H1 (cell line): ENCODE measurements at regions not wholly inside any gene's neighbourhood (a gene's known extent, or its start where the extent isn't known, plus 50 kb on each side); places are given as distances from the start of the nearest gene placed in this dataset.

Experiments
- CTCF ChIA-PET: fragments of 300-600 bp; sonication (Branson Sonifier 250); formaldehyde crosslinking; loops from one replicate; lab custom pipeline; 2021; ENCODE audit not compliant: partially characterized antibody; lab: Charles Lee
- POLR2A ChIA-PET: fragments of 300-600 bp; sonication (Branson Sonifier 250); formaldehyde crosslinking; loops from one replicate; lab custom pipeline; 2021; ENCODE audit warnings: inconsistent platforms; ENCODE audit not compliant: partially characterized antibody; lab: Charles Lee
- DNase-seq, 2 experiments: peaks; one replicate each; pipeline versions ENCODE4 v3.0.0 to v3.0.0-alpha.2; 2010 to 2022; ENCODE audit warnings: low spot score in 2 of 2, low read depth in 1 of 2, mixed read lengths in 1 of 2
- FAIRE-seq: peaks from 2 replicates; lab custom pipeline; 2011; peaks lifted over from hg19 to GRCh38; lab: Jason Lieb, UNC
- H2AFZ ChIP-seq: 2 replicates; pipeline ENCODE4 v1.8.1; 2012; ENCODE audit warnings: low read length, inconsistent platforms
- H2AK5ac ChIP-seq: 2 replicates; pipeline ENCODE4 v1.6.1; 2013; ENCODE audit warnings: low read depth, low read length
- H2BK120ac ChIP-seq: replicated peaks from 2 replicates; pipeline ENCODE3; 2013; ENCODE audit warnings: low read depth, low read length, inconsistent platforms
- H2BK12ac ChIP-seq: 2 replicates; pipeline ENCODE4 v1.6.1; 2013; ENCODE audit warnings: low read depth, low read length
- H2BK15ac ChIP-seq: 2 replicates; pipeline ENCODE4 v1.6.1; 2013; ENCODE audit warnings: low read length
- H2BK20ac ChIP-seq: 2 replicates; pipeline ENCODE4 v1.6.1; 2013; ENCODE audit warnings: low read length
- H2BK5ac ChIP-seq: 2 replicates; pipeline ENCODE4 v1.6.1; 2013; ENCODE audit warnings: low read depth, low read length
- H3K14ac ChIP-seq: 2 replicates; pipeline ENCODE4 v1.6.1; 2013; ENCODE audit warnings: inconsistent platforms; ENCODE audit not compliant: insufficient read length
- H3K18ac ChIP-seq: 2 replicates; pipeline ENCODE4 v1.6.1; 2013; ENCODE audit warnings: low read length; ENCODE audit errors: extremely low read depth
- H3K23ac ChIP-seq: 2 replicates; pipeline ENCODE4 v1.6.1; 2013; ENCODE audit warnings: inconsistent platforms; ENCODE audit not compliant: insufficient read length
- H3K23me2 ChIP-seq: 2 replicates; pipeline ENCODE4 v1.6.1; 2013; ENCODE audit warnings: low read depth, low read length
- H3K27ac ChIP-seq: 2 replicates; pipeline ENCODE4 v1.6.1; 2011; ENCODE audit warnings: low read depth, low read length, inconsistent platforms
- H3K27me3 ChIP-seq, 4 experiments: replicated peaks in 1 of 4; 1 replicate in 1 of 4; 2 replicates in 3 of 4; pipeline versions ENCODE4 v1.6.1 to v1.8.1; 2011 to 2013; ENCODE audit warnings: low read length in 3 of 4, mild to moderate bottlenecking in 3 of 4, inconsistent platforms in 2 of 4, mixed read lengths in 2 of 4, moderate library complexity in 1 of 4; ENCODE audit not compliant: control insufficient read depth in 3 of 4, insufficient read depth in 3 of 4; ENCODE audit errors: extremely low read depth in 1 of 4
- H3K36me3 ChIP-seq, 4 experiments: 2 replicates each; pipeline versions ENCODE4 v1.6.1 to v1.8.1; 2011 to 2013; ENCODE audit warnings: mild to moderate bottlenecking in 4 of 4, low read length in 3 of 4, moderate library complexity in 2 of 4, control low read depth in 1 of 4, inconsistent platforms in 1 of 4; ENCODE audit not compliant: insufficient read depth in 4 of 4, control insufficient read depth in 2 of 4
- H3K4ac ChIP-seq: replicated peaks from 2 replicates; pipeline ENCODE3; 2013; ENCODE audit warnings: low read length, low read depth, mixed read lengths, inconsistent platforms; ENCODE audit not compliant: insufficient read length
- H3K4me1 ChIP-seq, 4 experiments: replicated peaks in 1 of 4; 1 replicate in 1 of 4; 2 replicates in 3 of 4; pipeline versions ENCODE4 v1.6.1 to v1.8.1; 2011 to 2013; ENCODE audit warnings: low read length in 3 of 4, inconsistent platforms in 2 of 4, mixed read lengths in 1 of 4; ENCODE audit not compliant: insufficient read depth in 4 of 4, control insufficient read depth in 3 of 4
- H3K4me2 ChIP-seq, 2 experiments: 2 replicates each; pipeline versions ENCODE4 v1.6.1 to v1.8.1; 2011 to 2013; ENCODE audit warnings: low read depth in 2 of 2, low read length in 2 of 2, control low read depth in 1 of 2, inconsistent platforms in 1 of 2, mild to moderate bottlenecking in 1 of 2; ENCODE audit not compliant: insufficient read depth in 1 of 2
- H3K4me3 ChIP-seq, 4 experiments: fragments of 200-600, 300-600 bp in 1 of 4; sonication (generic), shearing (Covaris generic), sonication (Bioruptor Twin) in 1 of 4; 2 replicates each; pipeline versions ENCODE4 v1.5.1 to v1.8.1; 2011 to 2016; ENCODE audit warnings: low read length in 4 of 4, low read depth in 3 of 4, control low read depth in 2 of 4, inconsistent platforms in 2 of 4, mild to moderate bottlenecking in 2 of 4, mixed read lengths in 1 of 4, moderate library complexity in 1 of 4; ENCODE audit not compliant: insufficient read depth in 2 of 4; ENCODE audit errors: extremely low read depth in 1 of 4
- H3K56ac ChIP-seq: replicated peaks from 2 replicates; pipeline ENCODE3; 2013; ENCODE audit warnings: low read depth, mild to moderate bottlenecking, mixed read lengths, low read length, inconsistent platforms; ENCODE audit not compliant: insufficient read length
- H3K79me1 ChIP-seq: 2 replicates; pipeline ENCODE4 v1.6.1; 2013; ENCODE audit warnings: low read depth, low read length, control low read depth
- H3K79me2 ChIP-seq, 2 experiments: 2 replicates each; pipeline versions ENCODE4 v1.6.1 to v1.8.1; 2012 to 2013; ENCODE audit warnings: low read length in 2 of 2, mild to moderate bottlenecking in 2 of 2, inconsistent platforms in 1 of 2; ENCODE audit not compliant: insufficient read depth in 2 of 2, control insufficient read depth in 1 of 2
- H3K9ac ChIP-seq, 4 experiments: replicated peaks in 1 of 4; 1 replicate in 1 of 4; 2 replicates in 3 of 4; pipeline versions ENCODE4 v1.6.1 to v1.8.1; 2011 to 2013; ENCODE audit warnings: low read depth in 3 of 4, low read length in 3 of 4, control low read depth in 2 of 4, mild to moderate bottlenecking in 2 of 4, moderate library complexity in 2 of 4, inconsistent platforms in 1 of 4; ENCODE audit errors: extremely low read depth in 1 of 4
- H3K9me3 ChIP-seq, 2 experiments: 2 replicates each; pipeline versions ENCODE4 v1.6.1 to v1.8.1; 2012 to 2013; ENCODE audit warnings: mild to moderate bottlenecking in 2 of 2, moderate library complexity in 2 of 2, control low read depth in 1 of 2, inconsistent platforms in 1 of 2, low read depth in 1 of 2, low read length in 1 of 2, mixed read lengths in 1 of 2; ENCODE audit not compliant: insufficient read depth in 2 of 2
- H4K20me1 ChIP-seq, 2 experiments: replicated peaks in 1 of 2; 2 replicates each; pipeline versions ENCODE3 to v1.8.1; 2011 to 2013; ENCODE audit warnings: inconsistent platforms in 2 of 2, low read length in 2 of 2, mild to moderate bottlenecking in 1 of 2; ENCODE audit not compliant: insufficient read depth in 2 of 2, control insufficient read depth in 1 of 2
- H4K5ac ChIP-seq: 2 replicates; pipeline ENCODE4 v1.6.1; 2013; ENCODE audit warnings: low read length, low read depth, mixed read lengths, inconsistent platforms; ENCODE audit not compliant: insufficient read length
- H4K8ac ChIP-seq: 2 replicates; pipeline ENCODE4 v1.8.0; 2013; ENCODE audit warnings: mild to moderate bottlenecking, moderate library complexity, low read length, inconsistent platforms; ENCODE audit not compliant: insufficient read depth; ENCODE audit errors: extremely low read depth
- H4K91ac ChIP-seq: replicated peaks from 2 replicates; pipeline ENCODE3; 2013; ENCODE audit warnings: low read length, mixed read lengths, inconsistent platforms; ENCODE audit not compliant: insufficient read length
- CHD1 ChIP-seq: IDR thresholded peaks from 2 replicates; pipeline ENCODE4 v1.6.1; 2012; ENCODE audit warnings: low read depth, low read length, improper control_type of control experiment
- EZH2 ChIP-seq: fragments of 200-600 bp; sonication (generic); IDR thresholded peaks from 2 replicates; pipeline ENCODE4 v1.7.1; 2012; ENCODE audit warnings: low read depth, mild to moderate bottlenecking, moderate library complexity, low read length, inconsistent platforms; ENCODE audit not compliant: severe bottlenecking
- GABPA ChIP-seq: IDR thresholded peaks from 2 replicates; pipeline ENCODE4 v1.6.1; 2011; ENCODE audit warnings: mild to moderate bottlenecking, low read length, moderate library complexity, borderline replicate concordance; ENCODE audit not compliant: insufficient read depth
- GTF2F1 ChIP-seq: IDR thresholded peaks from 2 replicates; pipeline ENCODE4 v1.6.1; 2012; ENCODE audit warnings: low read depth, low read length, improper control_type of control experiment, borderline replicate concordance
- HDAC2 ChIP-seq, 2 experiments: fragments of 300-600 bp in 1 of 2; sonication (generic) in 1 of 2; IDR thresholded peaks; 2 replicates each; pipeline ENCODE4 v1.6.1; 2011 to 2012; ENCODE audit warnings: low read depth in 2 of 2, low read length in 2 of 2, mild to moderate bottlenecking in 2 of 2, moderate library complexity in 2 of 2, borderline replicate concordance in 1 of 2, inconsistent platforms in 1 of 2
- NANOG ChIP-seq: IDR thresholded peaks from 2 replicates; pipeline ENCODE4 v1.6.1; 2011; ENCODE audit warnings: low read length, low read depth, mild to moderate bottlenecking, inconsistent platforms; ENCODE audit not compliant: insufficient read depth, poor library complexity, severe bottlenecking
- RAD21 ChIP-seq, 2 experiments: IDR thresholded peaks in 1 of 2; conservative IDR thresholded peaks in 1 of 2; 2 replicates each; pipeline ENCODE4 v1.6.1; 2011; ENCODE audit warnings: low read depth in 2 of 2, low read length in 2 of 2, improper control_type of control experiment in 1 of 2, inconsistent platforms in 1 of 2, mild to moderate bottlenecking in 1 of 2, moderate library complexity in 1 of 2
- RNF2 ChIP-seq: fragments of 200-900, 300-1000 bp; sonication (generic); IDR thresholded peaks from 2 replicates; pipeline ENCODE4 v1.7.1; 2016; ENCODE audit warnings: borderline replicate concordance, low read depth, mild to moderate bottlenecking, antibody characterized with exemption, low read length; ENCODE audit not compliant: poor library complexity, severe bottlenecking; ENCODE audit errors: missing control alignments
- WGBS, 2 experiments: shearing (Covaris generic) in 1 of 2; methylation state at CpG; one replicate each; pipeline versions ENCODE4 v1.1.6 to v1.1.7; 2013 to 2015; ENCODE audit warnings: low lambda C conversion rate in 2 of 2, mixed read lengths in 2 of 2, inconsistent platforms in 1 of 2, low coverage in 1 of 2, missing lambda C conversion rate in 1 of 2; ENCODE audit not compliant: insufficient replicate concordance in 2 of 2, insufficient coverage in 1 of 2, insufficient read length in 1 of 2; ENCODE audit errors: extremely low coverage in 1 of 2, missing lambda C conversion rate in 1 of 2; 5-methylcytosine and 5-hydroxymethylcytosine counted together

DNA sequence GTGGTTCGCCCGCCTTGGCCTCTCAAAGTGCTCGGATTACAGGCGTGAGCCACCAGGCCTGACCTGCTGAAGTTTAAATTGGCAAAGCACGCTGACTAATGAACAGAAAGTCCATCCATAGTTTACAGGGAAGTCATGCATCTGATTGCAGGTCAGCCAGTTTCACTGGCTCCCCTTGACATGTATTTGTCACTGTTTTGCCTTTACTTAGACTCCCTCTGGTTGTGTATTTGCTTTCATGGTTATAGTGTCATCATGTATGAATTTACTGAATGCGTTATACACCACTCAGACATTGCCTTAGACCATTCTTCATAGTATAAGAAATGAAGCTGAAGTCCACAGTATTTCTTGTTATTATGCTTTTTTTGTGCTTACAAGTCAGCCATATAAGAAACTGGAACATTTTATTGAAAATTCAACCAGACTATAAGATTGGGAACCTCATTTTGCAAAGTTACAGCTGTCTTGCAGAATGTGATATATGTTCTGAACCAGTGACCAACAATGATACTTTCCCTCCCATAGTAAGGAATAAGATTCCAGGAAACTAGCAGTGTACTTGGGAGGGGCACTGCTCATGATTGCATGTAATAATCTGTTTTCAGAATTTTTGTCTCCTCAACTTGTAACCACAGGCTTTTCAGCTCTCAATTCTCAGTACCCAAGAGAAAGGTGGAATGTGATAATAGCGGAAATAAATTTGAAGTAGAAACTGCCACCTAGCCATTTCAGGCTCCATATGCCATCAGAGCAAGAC is 51.9 kb upstream of the ATF7IP start:
- CTCF ChIA-PET = interaction anchor here (0.5 to 2.7 kb wide), 3 partner anchors 9 to 296 kb away, joined by 3 to 8 read pairs (median 4); no protein-coding TSS in a partner anchor

More for the DNA sequence above, 51.9 kb upstream of the ATF7IP start:
- Histone ChIP-seq H3K4me2 (no peak overlapping the region), H3K4ac (no peak overlapping the region), H3K23me2 (no peaks in the 10 kb centered on the region), H4K20me1 (no peaks in the 10 kb centered on the region), H2AFZ (no peak overlapping the region), H3K56ac (no peak overlapping the region), H3K4me3 (no peak overlapping the region), H2BK15ac (no peak overlapping the region), H2BK5ac (no peak overlapping the region), H3K23ac (no peak overlapping the region), H2BK12ac (no peak overlapping the region), H3K9ac (no peak overlapping the region), H2BK120ac (no peak overlapping the region), H4K8ac (no peak overlapping the region), H3K79me2 (no peaks in the 10 kb centered on the region), H2BK20ac (no peak overlapping the region), H3K79me1 (no peaks in the 10 kb centered on the region), H3K4me1 (no peaks in the 10 kb centered on the region), H4K5ac (no peak overlapping the region), H3K36me3 (no peaks in the 10 kb centered on the region), H4K91ac (no peak overlapping the region), H3K27me3 (no peaks in the 10 kb centered on the region), H3K9me3 (no peaks in the 10 kb centered on the region), H2AK5ac (no peak overlapping the region), H3K27ac (no peak overlapping the region), H3K18ac (no peak overlapping the region), H3K14ac (no peak overlapping the region)
- DNase-seq (no peak), FAIRE-seq (no peak)
- TF ChIP-seq NANOG = no peak
- no peak for TF ChIP-seq HDAC2 (IDR thresholded peaks at IDR 0.05; ENCODE audit: borderline replicate concordance in 1 of 2, low read depth in 2 of 2, low read length in 2 of 2)
- TF ChIP-seq GTF2F1 = no peak
- no peak for TF ChIP-seq RNF2
- TF ChIP-seq GABPA = no peak
- TF ChIP-seq CHD1 = no peak
- TF ChIP-seq RAD21 (IDR thresholded peaks at IDR 0.05 in 1 of 2, conservative IDR thresholded peaks at IDR 0.05 in 1 of 2; ENCODE audit: low read depth in 2 of 2, low read length in 2 of 2) = no peak
- TF ChIP-seq EZH2 = no peak
- WGBS, 2 experiments = 93% methylated on average over 7 of the region's 7 CpGs; no CpG with 5 or more reads in 1 of the 2 experiments
- POLR2A ChIA-PET = interaction anchor here (0.9 kb wide), 1 partner anchor 9 kb away, joined by 4 read pairs; no protein-coding TSS in a partner anchor
